Gastroesophageal sphincter (tissue), 4 donors: ENCODE measurements at regions not wholly inside any gene's neighbourhood (a gene's known extent, or its start where the extent isn't known, plus 50 kb on each side); places are given as distances from the start of the nearest gene placed in this dataset.

Source experiments
- ATAC-seq: fragments of 150-250 bp; one replicate; pipeline ENCODE4 v1.9.1; 2016; ENCODE audit warnings: mild to moderate bottlenecking, moderate library complexity
- H3K27ac ChIP-seq, 4 donors: fragments of 200-600 bp; sonication (generic) in 3 of 4; 1 replicate in 3 of 4; 2 replicates in 1 of 4; pipeline ENCODE4 v1.5.1; 2016 to 2019
- H3K27me3 ChIP-seq: fragments of 200-600 bp; sonication (generic); one replicate; pipeline ENCODE4 v1.5.1; 2019
- H3K36me3 ChIP-seq, 2 donors: fragments of 200-600 bp; sonication (generic); one replicate each; pipeline ENCODE4 v1.5.1; 2019; ENCODE audit warnings: control low read depth in 1 of 2
- H3K4me1 ChIP-seq, 3 donors: fragments of 200-600 bp; sonication (generic); 1 replicate in 2 of 3; 2 replicates in 1 of 3; pipeline ENCODE4 v1.5.1; 2016 to 2019; ENCODE audit warnings: control low read depth in 2 of 3
- H3K4me3 ChIP-seq, 2 donors: fragments of 200-600 bp; sonication (generic); one replicate each; pipeline ENCODE4 v1.5.1; 2019; ENCODE audit warnings: mild to moderate bottlenecking in 1 of 2, moderate library complexity in 1 of 2
- H3K9me3 ChIP-seq, 3 donors: fragments of 200-600 bp; sonication (generic); one replicate each; pipeline ENCODE4 v1.5.1; 2017 to 2019; ENCODE audit warnings: control low read depth in 2 of 3
- CTCF ChIP-seq, 4 experiments: fragments of 200-600 bp in 2 of 4; fragments of 450-650 bp in 2 of 4; sonication (generic) in 1 of 4; IDR thresholded peaks; one replicate each; pipeline ENCODE4 v1.5.1; 2017 to 2019; ENCODE audit warnings: antibody characterized with exemption in 4 of 4, mild to moderate bottlenecking in 2 of 4, moderate library complexity in 2 of 4
- EP300 ChIP-seq: sonication (generic); formaldehyde crosslinking; IDR thresholded peaks from one replicate; pipeline ENCODE4 v1.6.1; 2017; ENCODE audit warnings: antibody characterized with exemption, mild to moderate bottlenecking
- POLR2A ChIP-seq, 2 donors: fragments of 450-650 bp; IDR thresholded peaks; one replicate each; pipeline ENCODE4 v1.6.1; 2017; ENCODE audit warnings: antibody characterized with exemption in 2 of 2, mild to moderate bottlenecking in 2 of 2, moderate library complexity in 1 of 2
- POLR2AphosphoS5 ChIP-seq: sonication (generic); formaldehyde crosslinking; IDR thresholded peaks from one replicate; pipeline ENCODE4 v1.6.1; 2017; ENCODE audit warnings: antibody characterized with exemption
- WGBS, 2 donors: methylation state at CpG; one replicate each; pipeline ENCODE4 v1.1.5; 2018; ENCODE audit warnings: low coverage in 1 of 2; 5-methylcytosine and 5-hydroxymethylcytosine counted together

GRCh38 chr11:119521551-119521950 lies 98.6 kb upstream of the THY1 start:
- TF ChIP-seq POLR2AphosphoS5 (no peak), CTCF (IDR thresholded peaks at IDR 0.05) (no peak), EP300 (no peak), POLR2A (IDR thresholded peaks at IDR 0.05) (no peak)
- Histone ChIP-seq H3K4me3 (no peak overlapping the region), H3K9me3 (no peaks in the 10 kb centered on the region), H3K4me1 (no peaks in the 10 kb centered on the region), H3K36me3 (no peaks in the 10 kb centered on the region), H3K27ac (no peak overlapping the region), H3K27me3 (peaks cover 10% of the 10 kb centered on the region)
- ATAC-seq, result no peak
- 85% methylated on average over 4 of the region's 11 CpGs; no CpG with 5 or more reads in 1 of the 2 donors for whole genome bisulfite sequencing, 2 donors

- no peaks in the 10 kb centered on the region for H3K36me3 ChIP-seq
- H3K27ac ChIP-seq, result no peak overlapping the region
- peaks cover 10% of the 10 kb centered on the region for H3K27me3 ChIP-seq
- no peak overlapping the region for H3K4me3 ChIP-seq
- no peaks in the 10 kb centered on the region for H3K4me1 ChIP-seq
- TF ChIP-seq POLR2A (IDR thresholded peaks at IDR 0.05), result no peak
- no peaks in the 10 kb centered on the region for H3K9me3 ChIP-seq
- ATAC-seq, result no peak
- WGBS, 2 donors, result 82% methylated on average over 2 of the region's 9 CpGs; no CpG with 5 or more reads in 1 of the 2 donors
Measured at GRCh38 chr11:119520966-119521365, 98.0 kb upstream of the THY1 start.

- Histone ChIP-seq H3K27ac (no peak overlapping the region), H3K9me3 (no peaks in the 10 kb centered on the region), H3K36me3 (no peaks in the 10 kb centered on the region), H3K4me1 (no peaks in the 10 kb centered on the region), H3K4me3 (no peak overlapping the region), H3K27me3 (peaks cover 10% of the 10 kb centered on the region)
- no peak for ATAC-seq
- no CpG with 5 or more reads among the region's 1 CpG for WGBS, 2 donors
- TF ChIP-seq POLR2AphosphoS5 (no peak), CTCF (IDR thresholded peaks at IDR 0.05) (no peak), EP300 (no peak), POLR2A (IDR thresholded peaks at IDR 0.05) (no peak)
Measured at GRCh38 chr11:119520400-119520799, 97.4 kb upstream of the THY1 start.

GRCh38 chr11:119519796-119520195 lies 96.8 kb upstream of the THY1 start:
- no CpG with 5 or more reads among the region's 5 CpGs for WGBS, 2 donors
- Histone ChIP-seq H3K36me3 (no peaks in the 10 kb centered on the region), H3K27me3 (peaks cover 10% of the 10 kb centered on the region), H3K27ac (no peak overlapping the region), H3K4me1 (no peaks in the 10 kb centered on the region), H3K4me3 (no peak overlapping the region), H3K9me3 (no peaks in the 10 kb centered on the region)
- TF ChIP-seq EP300, result no peak
- no peak for ATAC-seq

- H3K9me3 ChIP-seq, result no peaks in the 10 kb centered on the region
- TF ChIP-seq CTCF (IDR thresholded peaks at IDR 0.05), result no peak
- no peak for TF ChIP-seq POLR2A (IDR thresholded peaks at IDR 0.05)
- TF ChIP-seq EP300, result no peak
- no peak for TF ChIP-seq POLR2AphosphoS5
- no peaks in the 10 kb centered on the region for H3K36me3 ChIP-seq
- WGBS, 2 donors, result 40 to 44% methylated on average over 8 of the region's 12 CpGs
- no peak for ATAC-seq
- no peak overlapping the region for H3K27ac ChIP-seq
- H3K4me1 ChIP-seq, result no peaks in the 10 kb centered on the region
- peaks cover 10% of the 10 kb centered on the region for H3K27me3 ChIP-seq
- H3K4me3 ChIP-seq, result no peak overlapping the region
Measured at GRCh38 chr11:119518746-119519730, 96.1 kb upstream of the THY1 start.

GRCh38 chr11:119515771-119516400 lies 92.9 kb upstream of the THY1 start:
- Histone ChIP-seq H3K27me3 (peaks cover 10% of the 10 kb centered on the region), H3K9me3 (no peaks in the 10 kb centered on the region), H3K27ac (no peak overlapping the region), H3K4me3 (no peak overlapping the region), H3K36me3 (no peaks in the 10 kb centered on the region), H3K4me1 (no peaks in the 10 kb centered on the region)
- no peak for ATAC-seq
- TF ChIP-seq POLR2AphosphoS5, result no peak
- TF ChIP-seq CTCF (IDR thresholded peaks at IDR 0.05), result no peak
- TF ChIP-seq POLR2A (IDR thresholded peaks at IDR 0.05), result no peak
- WGBS, 2 donors, result 77 to 95% methylated on average over 7 to 10 of the region's 12 CpGs
